Breast epithelium (tissue), 3 donors: ENCODE measurements at regions not wholly inside any gene's neighbourhood (a gene's known extent, or its start where the extent isn't known, plus 50 kb on each side); places are given as distances from the start of the nearest gene placed in this dataset.

ENCODE experiments used
- CTCF ChIP-seq, 3 donors: fragments of 450-650 bp; IDR thresholded peaks; one replicate each; pipeline ENCODE4 v1.5.1; 2016 to 2017; ENCODE audit warnings: antibody characterized with exemption in 3 of 3, mild to moderate bottlenecking in 3 of 3, moderate library complexity in 3 of 3
- POLR2A ChIP-seq: fragments of 450-650 bp; IDR thresholded peaks from one replicate; pipeline ENCODE4 v1.6.1; 2016; ENCODE audit warnings: antibody characterized with exemption, mild to moderate bottlenecking, moderate library complexity
- POLR2AphosphoS5 ChIP-seq, 3 donors: sonication (generic); formaldehyde crosslinking; IDR thresholded peaks; one replicate each; pipeline ENCODE4 v1.6.1; 2017; ENCODE audit warnings: antibody characterized with exemption in 3 of 3

GRCh38 chr7:31458203-31458602, 55.7 kb upstream of the ITPRID1 start:
- TF ChIP-seq CTCF (IDR thresholded peaks at IDR 0.05): no peak
- TF ChIP-seq POLR2A: no peak
- TF ChIP-seq POLR2AphosphoS5 (IDR thresholded peaks at IDR 0.05): no peak
